ENCODE measurements at regions not wholly inside any gene's neighbourhood (a gene's known extent, or its start where the extent isn't known, plus 50 kb on each side); places are given as distances from the start of the nearest gene placed in this dataset.

DNA sequence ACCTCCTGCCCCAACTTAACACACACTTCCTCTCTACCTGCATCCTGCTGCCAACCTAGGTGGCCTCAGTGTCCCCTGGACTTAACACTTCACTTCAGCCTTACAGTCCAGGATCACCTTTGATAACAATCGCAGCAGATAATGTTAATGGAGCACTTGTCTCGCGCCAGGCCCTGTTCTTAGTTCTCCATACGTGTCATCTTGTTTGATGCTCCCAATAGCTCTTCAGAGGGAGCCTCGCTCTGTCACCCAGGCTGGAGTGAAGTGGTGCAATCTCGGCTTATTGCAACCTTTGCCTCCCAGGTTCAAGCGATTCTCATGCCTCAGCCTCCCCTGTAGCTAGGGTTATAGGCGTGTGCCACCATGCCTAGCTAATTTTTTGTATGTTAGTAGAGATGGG, 62.7 kb upstream of the SHB start (continued):
- TF ChIP-seq, protein P1, sequence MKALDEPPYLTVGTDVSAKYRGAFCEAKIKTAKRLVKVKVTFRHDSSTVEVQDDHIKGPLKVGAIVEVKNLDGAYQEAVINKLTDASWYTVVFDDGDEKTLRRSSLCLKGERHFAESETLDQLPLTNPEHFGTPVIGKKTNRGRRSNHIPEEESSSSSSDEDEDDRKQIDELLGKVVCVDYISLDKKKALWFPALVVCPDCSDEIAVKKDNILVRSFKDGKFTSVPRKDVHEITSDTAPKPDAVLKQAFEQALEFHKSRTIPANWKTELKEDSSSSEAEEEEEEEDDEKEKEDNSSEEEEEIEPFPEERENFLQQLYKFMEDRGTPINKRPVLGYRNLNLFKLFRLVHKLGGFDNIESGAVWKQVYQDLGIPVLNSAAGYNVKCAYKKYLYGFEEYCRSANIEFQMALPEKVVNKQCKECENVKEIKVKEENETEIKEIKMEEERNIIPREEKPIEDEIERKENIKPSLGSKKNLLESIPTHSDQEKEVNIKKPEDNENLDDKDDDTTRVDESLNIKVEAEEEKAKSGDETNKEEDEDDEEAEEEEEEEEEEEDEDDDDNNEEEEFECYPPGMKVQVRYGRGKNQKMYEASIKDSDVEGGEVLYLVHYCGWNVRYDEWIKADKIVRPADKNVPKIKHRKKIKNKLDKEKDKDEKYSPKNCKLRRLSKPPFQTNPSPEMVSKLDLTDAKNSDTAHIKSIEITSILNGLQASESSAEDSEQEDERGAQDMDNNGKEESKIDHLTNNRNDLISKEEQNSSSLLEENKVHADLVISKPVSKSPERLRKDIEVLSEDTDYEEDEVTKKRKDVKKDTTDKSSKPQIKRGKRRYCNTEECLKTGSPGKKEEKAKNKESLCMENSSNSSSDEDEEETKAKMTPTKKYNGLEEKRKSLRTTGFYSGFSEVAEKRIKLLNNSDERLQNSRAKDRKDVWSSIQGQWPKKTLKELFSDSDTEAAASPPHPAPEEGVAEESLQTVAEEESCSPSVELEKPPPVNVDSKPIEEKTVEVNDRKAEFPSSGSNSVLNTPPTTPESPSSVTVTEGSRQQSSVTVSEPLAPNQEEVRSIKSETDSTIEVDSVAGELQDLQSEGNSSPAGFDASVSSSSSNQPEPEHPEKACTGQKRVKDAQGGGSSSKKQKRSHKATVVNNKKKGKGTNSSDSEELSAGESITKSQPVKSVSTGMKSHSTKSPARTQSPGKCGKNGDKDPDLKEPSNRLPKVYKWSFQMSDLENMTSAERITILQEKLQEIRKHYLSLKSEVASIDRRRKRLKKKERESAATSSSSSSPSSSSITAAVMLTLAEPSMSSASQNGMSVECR (CRISPR knock-in tag; IDR thresholded peaks at IDR 0.05; ENCODE audit: borderline replicate concordance), result no peak
- TF ChIP-seq, protein P2, sequence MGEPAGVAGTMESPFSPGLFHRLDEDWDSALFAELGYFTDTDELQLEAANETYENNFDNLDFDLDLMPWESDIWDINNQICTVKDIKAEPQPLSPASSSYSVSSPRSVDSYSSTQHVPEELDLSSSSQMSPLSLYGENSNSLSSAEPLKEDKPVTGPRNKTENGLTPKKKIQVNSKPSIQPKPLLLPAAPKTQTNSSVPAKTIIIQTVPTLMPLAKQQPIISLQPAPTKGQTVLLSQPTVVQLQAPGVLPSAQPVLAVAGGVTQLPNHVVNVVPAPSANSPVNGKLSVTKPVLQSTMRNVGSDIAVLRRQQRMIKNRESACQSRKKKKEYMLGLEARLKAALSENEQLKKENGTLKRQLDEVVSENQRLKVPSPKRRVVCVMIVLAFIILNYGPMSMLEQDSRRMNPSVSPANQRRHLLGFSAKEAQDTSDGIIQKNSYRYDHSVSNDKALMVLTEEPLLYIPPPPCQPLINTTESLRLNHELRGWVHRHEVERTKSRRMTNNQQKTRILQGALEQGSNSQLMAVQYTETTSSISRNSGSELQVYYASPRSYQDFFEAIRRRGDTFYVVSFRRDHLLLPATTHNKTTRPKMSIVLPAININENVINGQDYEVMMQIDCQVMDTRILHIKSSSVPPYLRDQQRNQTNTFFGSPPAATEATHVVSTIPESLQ (CRISPR knock-in tag; IDR thresholded peaks at IDR 0.05), result no peak
- TF ChIP-seq ZNF416 (CRISPR knock-in tag; IDR thresholded peaks at IDR 0.05), result no peak
- no peak for TF ChIP-seq ETV6 (CRISPR knock-in tag; IDR thresholded peaks at IDR 0.05)
- no peak for TF ChIP-seq ZNF396 (CRISPR knock-in tag; IDR thresholded peaks at IDR 0.05; ENCODE audit: borderline replicate concordance)

DNA sequence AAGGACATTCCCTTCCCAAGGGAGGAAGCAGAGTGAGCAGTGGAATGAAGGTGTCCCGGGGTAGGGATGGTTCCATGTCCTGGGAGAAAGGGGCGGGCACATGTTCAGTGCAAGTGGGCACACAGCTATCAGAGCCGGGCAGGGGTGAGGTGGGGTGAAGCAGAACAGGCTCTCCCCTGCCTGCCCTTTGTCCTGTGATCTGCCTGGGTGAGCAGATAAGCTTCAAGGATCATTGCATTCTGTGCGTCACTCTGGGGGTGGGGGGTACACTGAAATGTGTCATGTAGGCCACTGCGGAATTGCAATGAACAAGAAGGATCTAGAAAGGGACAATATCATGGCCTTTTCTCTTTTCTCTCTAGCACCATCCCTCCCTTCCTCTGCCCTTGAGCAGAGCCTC, 61.7 kb upstream of the SHB start:
- CTCF ChIA-PET, result interaction anchor here (4.2 kb wide), 1 partner anchor 43 kb away, joined by 16 read pairs; no protein-coding TSS in a partner anchor
- TF ChIP-seq, protein P2 (CRISPR knock-in tag; IDR thresholded peaks at IDR 0.05), result no peak
- no peak for TF ChIP-seq JAZF1 (CRISPR knock-in tag; IDR thresholded peaks at IDR 0.05)
- no peak for TF ChIP-seq ETV6 (CRISPR knock-in tag; IDR thresholded peaks at IDR 0.05)
- no peak for TF ChIP-seq NFYB (CRISPR knock-in tag; conservative IDR thresholded peaks at IDR 0.05; ENCODE audit: low read depth)
- TF ChIP-seq PRRX2 (CRISPR knock-in tag; IDR thresholded peaks at IDR 0.05), result no peak
- no peak for TF ChIP-seq GTF2I (CRISPR knock-in tag; conservative IDR thresholded peaks at IDR 0.05)
- no peak for TF ChIP-seq ZNF263 (CRISPR knock-in tag; IDR thresholded peaks at IDR 0.05; ENCODE audit: low read depth)
- no peak for TF ChIP-seq ZNF423 (CRISPR knock-in tag; IDR thresholded peaks at IDR 0.05)
- no peak for TF ChIP-seq RORB (CRISPR knock-in tag; IDR thresholded peaks at IDR 0.05)
- TF ChIP-seq ATF1 (CRISPR knock-in tag; IDR thresholded peaks at IDR 0.05), result no peak
- no peak for TF ChIP-seq NR2C2 (CRISPR knock-in tag; IDR thresholded peaks at IDR 0.05)
- TF ChIP-seq ZNF671 (CRISPR knock-in tag; IDR thresholded peaks at IDR 0.05), result no peak
- TF ChIP-seq, protein P3, sequence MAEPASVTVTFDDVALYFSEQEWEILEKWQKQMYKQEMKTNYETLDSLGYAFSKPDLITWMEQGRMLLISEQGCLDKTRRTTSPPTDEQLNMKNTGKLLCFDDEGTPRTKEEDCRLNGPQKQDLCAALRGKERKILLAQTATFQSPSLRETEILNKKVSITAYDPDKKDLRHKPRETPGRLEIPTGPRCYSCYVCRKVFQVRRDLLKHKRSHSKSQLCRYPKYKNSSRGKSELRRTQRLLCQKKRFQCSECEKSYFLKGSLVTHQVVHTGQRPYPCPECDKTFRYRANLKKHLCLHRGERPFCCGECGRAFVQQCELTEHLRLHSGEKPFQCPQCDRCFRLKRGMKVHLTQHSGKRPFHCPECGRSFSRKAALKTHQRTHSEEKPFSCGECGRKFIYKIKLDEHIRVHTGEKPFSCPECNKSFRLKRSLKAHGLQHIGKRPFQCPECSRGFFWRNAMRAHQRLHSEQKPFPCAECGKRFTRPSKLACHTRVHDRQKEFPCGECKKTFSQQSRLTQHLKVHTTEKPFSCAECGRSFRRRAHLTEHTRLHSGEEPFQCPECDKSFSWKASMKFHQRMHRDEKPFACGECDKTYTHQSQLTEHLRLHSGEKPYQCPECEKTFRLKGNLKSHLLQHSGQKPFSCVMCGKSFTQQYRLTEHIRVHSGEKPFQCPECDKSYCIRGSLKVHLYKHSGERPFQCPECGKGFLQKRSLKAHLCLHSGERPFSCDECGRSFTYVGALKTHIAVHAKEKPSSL (CRISPR knock-in tag; conservative IDR thresholded peaks at IDR 0.05), result no peak
- TF ChIP-seq ZNF121 (CRISPR knock-in tag; IDR thresholded peaks at IDR 0.05), result no peak
- TF ChIP-seq TCF7 (CRISPR knock-in tag; IDR thresholded peaks at IDR 0.05; ENCODE audit: low read depth), result no peak
- TF ChIP-seq, protein P4, sequence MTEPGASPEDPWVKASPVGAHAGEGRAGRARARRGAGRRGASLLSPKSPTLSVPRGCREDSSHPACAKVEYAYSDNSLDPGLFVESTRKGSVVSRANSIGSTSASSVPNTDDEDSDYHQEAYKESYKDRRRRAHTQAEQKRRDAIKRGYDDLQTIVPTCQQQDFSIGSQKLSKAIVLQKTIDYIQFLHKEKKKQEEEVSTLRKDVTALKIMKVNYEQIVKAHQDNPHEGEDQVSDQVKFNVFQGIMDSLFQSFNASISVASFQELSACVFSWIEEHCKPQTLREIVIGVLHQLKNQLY (CRISPR knock-in tag; IDR thresholded peaks at IDR 0.05), result no peak
- TF ChIP-seq, protein P1 (CRISPR knock-in tag; IDR thresholded peaks at IDR 0.05; ENCODE audit: borderline replicate concordance), result no peak
- TF ChIP-seq TEAD1 (CRISPR knock-in tag; IDR thresholded peaks at IDR 0.05), result no peak

More for the DNA sequence above, 61.7 kb upstream of the SHB start:
- ATAC-seq, result no peak
- peaks cover 13% of the 10 kb centered on the region; the same call in 1 of the 2 replicates for H3K27me3 Mint-ChIP-seq (ENCODE audit: low read depth)
- POLR2A ChIA-PET, result no interaction called here
- no peak for DNase-seq (ENCODE audit: low spot score)
- H3K36me3 Mint-ChIP-seq, result no peaks in the 10 kb centered on the region
- H3K9me3 Mint-ChIP-seq, result no peaks in the 10 kb centered on the region
- H3K4me1 Mint-ChIP-seq, result peaks cover 11% of the 10 kb centered on the region
- no peak overlapping the region for H3K4me3 Mint-ChIP-seq
- no peak overlapping the region for H3K27ac Mint-ChIP-seq

All from WTC11 (cell line).